Activated CD8-positive, alpha-beta memory T cell treated with anti-CD3 and anti-CD28 coated beads, Interleukin-2, amount 10 ng/mL, durations not matched to agents 7 days and 5 days (primary cell): ENCODE measurements at regions not wholly inside any gene's neighbourhood (a gene's known extent, or its start where the extent isn't known, plus 50 kb on each side); places are given as distances from the start of the nearest gene placed in this dataset.

ENCODE experiments used
- ATAC-seq: fragments of 150-1000 bp; cut with Tn5 transposase; one replicate; pipeline ENCODE4 v1.10.0; 2021; ENCODE audit warnings: moderate library complexity
- CTCF ChIA-PET: fragments of 350-600 bp; sonication (Branson Sonifier 250); formaldehyde crosslinking; loops from one replicate; lab custom pipeline; 2021; ENCODE audit warnings: antibody characterized with exemption; lab: Charles Lee
- DNase-seq: peaks from one replicate; pipeline ENCODE4 v3.0.0-alpha.2; 2020
- H3K27ac Mint-ChIP-seq: one replicate; pipeline ENCODE4 v1.8.0; 2021; ENCODE audit warnings: mild to moderate bottlenecking, mixed read lengths
- H3K27me3 Mint-ChIP-seq: one replicate; pipeline ENCODE4 v1.8.0; 2021; ENCODE audit warnings: mixed read lengths
- H3K36me3 Mint-ChIP-seq: one replicate; pipeline ENCODE4 v1.8.0; 2021; ENCODE audit warnings: mild to moderate bottlenecking, mixed read lengths
- H3K4me1 Mint-ChIP-seq: one replicate; pipeline ENCODE4 v1.8.0; 2021; ENCODE audit warnings: mixed read lengths
- H3K4me3 Mint-ChIP-seq: one replicate; pipeline ENCODE4 v1.8.0; 2021; ENCODE audit warnings: mild to moderate bottlenecking, moderate library complexity, mixed read lengths
- H3K9me3 Mint-ChIP-seq: one replicate; pipeline ENCODE4 v1.8.0; 2022; ENCODE audit warnings: low read depth, mixed read lengths

- Mint-ChIP-seq H3K4me1 (no peaks in the 10 kb centered on the region), H3K27me3 (peaks cover 19% of the 10 kb centered on the region), H3K36me3 (no peaks in the 10 kb centered on the region), H3K27ac (no peak overlapping the region), H3K9me3 (no peaks in the 10 kb centered on the region), H3K4me3 (no peak overlapping the region)
- CTCF ChIA-PET, result interaction anchor here (0.6 kb wide), 1 partner anchor 907 kb away, joined by 3 read pairs; no protein-coding TSS in a partner anchor
- DNase-seq (no peak), ATAC-seq (no peak)
Measured at GRCh38 chr10:132479024-132479602, 58.5 kb upstream of the INPP5A start.

GRCh38 chr10:132479603-132480221 is 57.9 kb upstream of the INPP5A start:
- DNase-seq, result no peak
- CTCF ChIA-PET, result interaction anchor here (0.6 kb wide), 1 partner anchor 906 kb away, joined by 3 read pairs; no protein-coding TSS in a partner anchor
- Mint-ChIP-seq H3K4me1 (no peaks in the 10 kb centered on the region), H3K9me3 (no peaks in the 10 kb centered on the region), H3K27me3 (peaks cover 19% of the 10 kb centered on the region), H3K4me3 (no peak overlapping the region), H3K36me3 (no peaks in the 10 kb centered on the region), H3K27ac (no peak overlapping the region)
- ATAC-seq, result no peak

GRCh38 chr10:132480356-132480755 is 57.2 kb upstream of the INPP5A start:
- no peaks in the 10 kb centered on the region for H3K4me1 Mint-ChIP-seq
- peaks cover 18% of the 10 kb centered on the region for H3K27me3 Mint-ChIP-seq
- CTCF ChIA-PET, result interaction anchor here (0.7 kb wide), 1 partner anchor 8 kb away, joined by 4 read pairs; no protein-coding TSS in a partner anchor
- DNase-seq (no peak), ATAC-seq (no peak)
- H3K9me3 Mint-ChIP-seq, result no peaks in the 10 kb centered on the region
- H3K27ac Mint-ChIP-seq, result no peak overlapping the region
- no peak overlapping the region for H3K4me3 Mint-ChIP-seq
- no peaks in the 10 kb centered on the region for H3K36me3 Mint-ChIP-seq

- CTCF ChIA-PET, result no interaction called here
- H3K27ac Mint-ChIP-seq, result no peak overlapping the region
- no peaks in the 10 kb centered on the region for H3K4me1 Mint-ChIP-seq
- H3K36me3 Mint-ChIP-seq, result no peaks in the 10 kb centered on the region
- H3K9me3 Mint-ChIP-seq, result no peaks in the 10 kb centered on the region
- peaks cover 13% of the 10 kb centered on the region for H3K27me3 Mint-ChIP-seq
- ATAC-seq (no peak), DNase-seq (no peak)
- no peak overlapping the region for H3K4me3 Mint-ChIP-seq
Measured at GRCh38 chr10:132481690-132482089, 55.9 kb upstream of the INPP5A start.

- DNase-seq (no peak), ATAC-seq (no peak)
- Mint-ChIP-seq H3K4me3 (no peak overlapping the region), H3K4me1 (no peaks in the 10 kb centered on the region), H3K9me3 (no peaks in the 10 kb centered on the region), H3K27me3 (peaks cover 13% of the 10 kb centered on the region), H3K36me3 (no peaks in the 10 kb centered on the region), H3K27ac (no peak overlapping the region)
- CTCF ChIA-PET, result no interaction called here
Measured at GRCh38 chr10:132482090-132482800, 55.3 kb upstream of the INPP5A start.

DNA sequence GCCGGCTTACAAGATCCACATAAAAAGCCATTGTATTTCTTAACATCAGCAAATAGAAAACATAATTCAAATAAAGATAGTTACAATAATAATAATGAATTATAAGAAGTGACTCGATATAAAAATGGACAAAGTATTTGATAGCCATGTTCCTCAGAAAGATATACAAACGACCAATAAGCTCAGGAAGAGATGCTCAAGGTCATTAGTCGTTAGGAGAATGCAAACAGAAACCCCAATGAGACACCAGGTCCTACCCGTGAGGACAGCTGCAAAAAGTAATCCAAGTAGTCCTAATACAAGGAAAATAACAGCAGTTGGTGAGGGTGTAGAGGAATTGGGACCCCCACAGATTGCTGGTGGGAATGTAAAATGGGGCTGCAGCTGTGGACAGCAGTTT is 54.2 kb upstream of the INPP5A start:
- H3K4me1 Mint-ChIP-seq, result no peaks in the 10 kb centered on the region
- CTCF ChIA-PET, result interaction anchor here (1.4 kb wide), 1 partner anchor 24 kb away, joined by 4 read pairs; no protein-coding TSS in a partner anchor
- no peaks in the 10 kb centered on the region for H3K36me3 Mint-ChIP-seq

GRCh38 chr10:132484922-132485321 is 52.7 kb upstream of the INPP5A start:
- H3K4me3 Mint-ChIP-seq, result no peak overlapping the region

More for the DNA sequence above, 54.2 kb upstream of the INPP5A start:
- no peak overlapping the region for H3K4me3 Mint-ChIP-seq
- ATAC-seq (no peak), DNase-seq (no peak)
- H3K27ac Mint-ChIP-seq, result no peak overlapping the region
- H3K27me3 Mint-ChIP-seq, result peaks cover 13% of the 10 kb centered on the region
- no peaks in the 10 kb centered on the region for H3K9me3 Mint-ChIP-seq

GRCh38 chr10:132485391-132485790 is 52.2 kb upstream of the INPP5A start:
- Mint-ChIP-seq H3K27ac (no peak overlapping the region), H3K36me3 (no peaks in the 10 kb centered on the region), H3K27me3 (peaks cover 13% of the 10 kb centered on the region), H3K4me1 (no peaks in the 10 kb centered on the region), H3K9me3 (peaks cover 2% of the 10 kb centered on the region), H3K4me3 (no peak overlapping the region)
- ATAC-seq (no peak), DNase-seq (no peak)
- CTCF ChIA-PET, result no interaction called here

More at GRCh38 chr10:132484922-132485321, 52.7 kb upstream of the INPP5A start:
- DNase-seq (no peak), ATAC-seq (no peak)
- no peaks in the 10 kb centered on the region for H3K9me3 Mint-ChIP-seq
- peaks cover 13% of the 10 kb centered on the region for H3K27me3 Mint-ChIP-seq
- CTCF ChIA-PET, result no interaction called here
- H3K36me3 Mint-ChIP-seq, result no peaks in the 10 kb centered on the region
- no peaks in the 10 kb centered on the region for H3K4me1 Mint-ChIP-seq
- H3K27ac Mint-ChIP-seq, result no peak overlapping the region

DNA sequence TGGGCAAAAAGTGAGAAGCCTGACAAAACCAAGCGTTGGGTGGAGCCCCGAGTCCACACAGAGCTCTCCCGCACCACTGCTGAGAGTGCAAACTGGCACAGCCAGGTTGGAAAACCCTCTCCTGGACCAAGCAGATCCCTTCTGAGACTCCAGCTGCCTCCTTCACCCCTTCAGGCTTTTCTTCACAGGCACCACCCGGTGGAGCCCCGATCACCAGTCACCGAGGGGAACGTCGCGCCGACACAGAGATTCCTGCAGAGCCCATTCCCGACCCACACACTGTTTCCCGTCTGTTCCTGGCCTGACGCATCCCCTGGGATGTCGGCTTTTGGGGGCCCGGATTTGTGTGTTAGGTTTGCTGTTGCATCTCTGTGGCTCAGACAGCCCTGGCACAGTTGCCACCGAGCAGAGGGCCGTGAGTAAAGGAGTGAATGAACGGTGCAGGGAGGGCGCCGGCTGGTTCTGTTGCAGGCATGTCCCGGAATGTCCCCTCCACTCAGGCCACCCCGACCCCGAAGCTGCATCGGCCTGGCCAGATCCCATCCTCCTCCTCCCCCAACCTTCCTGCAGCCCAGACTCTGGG is 51.0 kb upstream of the INPP5A start:
- H3K4me1 Mint-ChIP-seq, result no peaks in the 10 kb centered on the region
- peaks cover 8% of the 10 kb centered on the region for H3K27me3 Mint-ChIP-seq
- peaks cover 3% of the 10 kb centered on the region for H3K9me3 Mint-ChIP-seq
- H3K27ac Mint-ChIP-seq, result no peak overlapping the region
- no peak for ATAC-seq
- no peak overlapping the region for H3K4me3 Mint-ChIP-seq
- no peaks in the 10 kb centered on the region for H3K36me3 Mint-ChIP-seq
- CTCF ChIA-PET, result no interaction called here
- DNase-seq, result no peak

DNA sequence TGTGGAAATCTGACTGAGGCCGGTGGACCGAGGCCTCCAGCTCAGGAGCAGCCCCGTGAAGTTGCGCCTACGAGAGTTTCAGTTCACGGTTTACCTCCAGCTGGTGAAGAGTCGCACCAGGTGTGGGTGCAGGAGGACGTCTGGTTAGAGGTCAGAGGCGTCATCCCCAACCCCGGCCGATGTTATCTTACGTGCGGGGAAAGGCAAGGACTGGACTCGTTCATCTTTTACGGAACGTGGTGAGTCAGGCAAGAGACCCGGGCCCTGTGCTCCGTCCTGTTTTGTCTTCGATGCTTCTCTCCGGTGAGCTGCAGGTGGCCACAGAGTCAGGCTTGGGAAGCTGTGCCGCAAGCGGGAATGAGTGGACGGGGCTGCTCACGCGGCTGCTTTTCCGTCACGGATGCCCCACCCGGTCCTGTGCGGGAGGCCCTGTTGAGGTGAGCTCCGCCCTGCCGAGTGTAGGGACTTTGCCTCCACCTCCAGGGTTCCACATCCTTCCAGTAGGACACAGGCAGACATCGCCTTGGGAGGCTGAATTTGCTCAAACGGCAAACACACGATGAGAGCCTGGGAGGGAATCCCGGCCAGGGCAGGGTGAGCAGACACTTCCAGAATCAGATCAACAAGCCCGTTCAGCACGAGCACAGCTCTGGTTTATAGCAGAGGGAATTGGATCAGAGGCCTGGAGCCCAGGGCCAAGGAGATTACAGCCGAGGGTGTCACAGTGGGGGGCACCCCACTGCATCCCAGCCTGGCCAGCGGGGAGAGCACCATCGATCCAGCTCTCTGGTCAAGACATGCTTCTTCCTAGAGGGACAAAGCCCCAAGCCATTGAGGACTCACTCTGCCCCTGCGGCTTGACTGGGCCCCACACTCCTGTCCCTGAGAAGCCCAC is 50.1 kb upstream of the INPP5A start:
- Mint-ChIP-seq H3K27ac (no peak overlapping the region), H3K36me3 (no peaks in the 10 kb centered on the region), H3K4me3 (no peak overlapping the region), H3K27me3 (peaks cover 1% of the 10 kb centered on the region), H3K9me3 (peaks cover 3% of the 10 kb centered on the region), H3K4me1 (no peaks in the 10 kb centered on the region)
- CTCF ChIA-PET, result no interaction called here
- ATAC-seq (no peak), DNase-seq (no peak)
